ENCODE measurements at regions not wholly inside any gene's neighbourhood (a gene's known extent, or its start where the extent isn't known, plus 50 kb on each side); places are given as distances from the start of the nearest gene placed in this dataset.

DNA sequence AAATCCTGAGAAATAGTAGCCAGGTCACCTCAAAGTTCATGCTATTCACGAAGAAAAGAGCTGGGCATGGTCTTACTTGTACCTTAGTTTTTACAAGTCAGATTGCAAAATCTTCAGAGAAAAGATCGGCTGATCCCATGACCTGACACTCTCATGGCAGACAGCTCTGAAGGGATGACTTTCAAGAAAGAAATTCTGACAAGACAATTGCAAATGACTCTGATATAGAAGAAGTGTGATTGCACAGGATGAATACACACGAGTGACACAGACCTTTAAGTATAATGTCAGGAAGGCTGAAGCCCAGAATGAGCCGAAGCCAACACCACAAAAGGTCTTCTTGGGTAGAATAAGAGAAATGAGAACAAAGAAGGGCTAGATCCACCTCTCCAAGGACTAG lies 59.4 kb upstream of the DRD2 start:
- Histone ChIP-seq H3K9me3 (no peaks in the 10 kb centered on the region), H3K4me1 (no peaks in the 10 kb centered on the region), H3K27ac (no peak overlapping the region), H3K4me3 (no peak overlapping the region), H3K36me3 (ENCODE audit: low read depth, missing control alignments) (no peaks in the 10 kb centered on the region), H3K27me3 (no peaks in the 10 kb centered on the region)
- no peak for DNase-seq
- TF ChIP-seq POLR2A (IDR thresholded peaks at IDR 0.05), result no peak
- TF ChIP-seq, protein P1, sequence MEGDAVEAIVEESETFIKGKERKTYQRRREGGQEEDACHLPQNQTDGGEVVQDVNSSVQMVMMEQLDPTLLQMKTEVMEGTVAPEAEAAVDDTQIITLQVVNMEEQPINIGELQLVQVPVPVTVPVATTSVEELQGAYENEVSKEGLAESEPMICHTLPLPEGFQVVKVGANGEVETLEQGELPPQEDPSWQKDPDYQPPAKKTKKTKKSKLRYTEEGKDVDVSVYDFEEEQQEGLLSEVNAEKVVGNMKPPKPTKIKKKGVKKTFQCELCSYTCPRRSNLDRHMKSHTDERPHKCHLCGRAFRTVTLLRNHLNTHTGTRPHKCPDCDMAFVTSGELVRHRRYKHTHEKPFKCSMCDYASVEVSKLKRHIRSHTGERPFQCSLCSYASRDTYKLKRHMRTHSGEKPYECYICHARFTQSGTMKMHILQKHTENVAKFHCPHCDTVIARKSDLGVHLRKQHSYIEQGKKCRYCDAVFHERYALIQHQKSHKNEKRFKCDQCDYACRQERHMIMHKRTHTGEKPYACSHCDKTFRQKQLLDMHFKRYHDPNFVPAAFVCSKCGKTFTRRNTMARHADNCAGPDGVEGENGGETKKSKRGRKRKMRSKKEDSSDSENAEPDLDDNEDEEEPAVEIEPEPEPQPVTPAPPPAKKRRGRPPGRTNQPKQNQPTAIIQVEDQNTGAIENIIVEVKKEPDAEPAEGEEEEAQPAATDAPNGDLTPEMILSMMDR (IDR thresholded peaks at IDR 0.05), result no peak
- 71 to 78% methylated on average over 4 of the region's 4 CpGs for WGBS, 2 donors
- intact Hi-C loops (cut with DNase I; ENCODE audit: low total_unique reads), result no loop called here

DNA sequence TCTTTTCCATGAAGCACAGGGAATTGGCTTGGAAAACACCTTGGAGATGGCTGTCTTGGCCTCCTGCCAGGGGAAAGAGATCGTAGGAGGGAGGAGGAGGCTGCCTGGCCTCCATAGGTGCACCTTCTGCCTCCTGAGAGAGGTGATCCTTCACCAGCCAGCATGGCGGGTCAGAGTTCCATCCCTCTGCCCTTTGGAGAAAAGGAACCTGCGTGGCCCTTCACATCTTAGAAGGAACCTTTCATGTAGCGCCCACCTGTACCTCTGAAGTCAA lies 58.2 kb upstream of the DRD2 start:
- Histone ChIP-seq H3K9me3 (no peaks in the 10 kb centered on the region), H3K36me3 (ENCODE audit: low read depth, missing control alignments) (no peaks in the 10 kb centered on the region), H3K4me1 (no peaks in the 10 kb centered on the region), H3K27me3 (no peaks in the 10 kb centered on the region), H3K4me3 (no peak overlapping the region), H3K27ac (no peak overlapping the region)
- no peak for DNase-seq
- 71 to 78% methylated on average over 4 of the region's 4 CpGs for WGBS, 2 donors
- intact Hi-C loops (cut with DNase I; ENCODE audit: low total_unique reads), result no loop called here
- TF ChIP-seq, protein P1 (IDR thresholded peaks at IDR 0.05), result no peak
- no peak for TF ChIP-seq POLR2A (IDR thresholded peaks at IDR 0.05)

DNA sequence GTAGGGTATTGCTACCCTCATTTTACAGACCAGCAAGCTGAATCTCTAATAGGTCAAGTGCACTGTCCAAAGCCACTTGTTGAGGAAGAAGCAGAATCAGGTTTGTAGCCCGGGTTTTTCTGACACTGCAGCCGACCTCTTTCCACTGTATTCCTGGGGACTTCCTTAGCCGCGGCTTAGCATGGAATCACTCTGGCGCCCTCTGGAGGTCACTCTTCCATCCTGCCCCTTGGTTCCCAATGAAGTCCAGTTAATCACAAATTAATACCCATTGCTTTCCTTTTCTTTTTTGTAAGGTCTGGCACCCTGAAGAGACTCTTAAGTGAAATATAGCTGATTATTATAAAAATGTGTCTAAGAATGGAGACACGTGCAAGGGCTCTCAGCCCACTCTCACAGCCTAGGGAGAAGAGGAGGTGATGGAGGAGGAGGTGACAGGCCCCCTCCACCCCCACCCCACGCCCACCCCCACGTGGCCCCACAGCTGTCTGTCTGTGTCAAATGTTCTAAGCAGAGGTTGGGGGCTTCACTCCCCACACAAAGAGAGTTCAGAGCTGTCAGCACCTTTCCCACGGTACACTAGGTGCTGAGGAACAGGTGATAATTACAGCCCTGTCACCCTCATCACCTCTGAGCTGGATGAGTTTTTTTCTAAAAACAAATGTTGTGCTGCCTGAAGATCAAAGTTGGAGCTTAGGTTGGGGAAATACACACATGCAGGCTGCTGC lies 57.7 kb upstream of the DRD2 start:
- 8 to 23% methylated on average over 6 to 9 of the region's 9 CpGs for WGBS, 2 donors
- peak; percentile 92 for DNase-seq
- H3K4me3 ChIP-seq, result no peak overlapping the region
- no peaks in the 10 kb centered on the region for H3K27me3 ChIP-seq
- H3K4me1 ChIP-seq, result no peaks in the 10 kb centered on the region
- H3K27ac ChIP-seq, result no peak overlapping the region
- H3K36me3 ChIP-seq (ENCODE audit: low read depth, missing control alignments), result no peaks in the 10 kb centered on the region
- intact Hi-C loops (cut with DNase I; ENCODE audit: low total_unique reads), result no loop called here
- no peak for TF ChIP-seq POLR2A (IDR thresholded peaks at IDR 0.05)
- TF ChIP-seq, protein P1 (IDR thresholded peaks at IDR 0.05), result peak; percentile 68 to 81 (median 69)
- no peaks in the 10 kb centered on the region for H3K9me3 ChIP-seq

DNA sequence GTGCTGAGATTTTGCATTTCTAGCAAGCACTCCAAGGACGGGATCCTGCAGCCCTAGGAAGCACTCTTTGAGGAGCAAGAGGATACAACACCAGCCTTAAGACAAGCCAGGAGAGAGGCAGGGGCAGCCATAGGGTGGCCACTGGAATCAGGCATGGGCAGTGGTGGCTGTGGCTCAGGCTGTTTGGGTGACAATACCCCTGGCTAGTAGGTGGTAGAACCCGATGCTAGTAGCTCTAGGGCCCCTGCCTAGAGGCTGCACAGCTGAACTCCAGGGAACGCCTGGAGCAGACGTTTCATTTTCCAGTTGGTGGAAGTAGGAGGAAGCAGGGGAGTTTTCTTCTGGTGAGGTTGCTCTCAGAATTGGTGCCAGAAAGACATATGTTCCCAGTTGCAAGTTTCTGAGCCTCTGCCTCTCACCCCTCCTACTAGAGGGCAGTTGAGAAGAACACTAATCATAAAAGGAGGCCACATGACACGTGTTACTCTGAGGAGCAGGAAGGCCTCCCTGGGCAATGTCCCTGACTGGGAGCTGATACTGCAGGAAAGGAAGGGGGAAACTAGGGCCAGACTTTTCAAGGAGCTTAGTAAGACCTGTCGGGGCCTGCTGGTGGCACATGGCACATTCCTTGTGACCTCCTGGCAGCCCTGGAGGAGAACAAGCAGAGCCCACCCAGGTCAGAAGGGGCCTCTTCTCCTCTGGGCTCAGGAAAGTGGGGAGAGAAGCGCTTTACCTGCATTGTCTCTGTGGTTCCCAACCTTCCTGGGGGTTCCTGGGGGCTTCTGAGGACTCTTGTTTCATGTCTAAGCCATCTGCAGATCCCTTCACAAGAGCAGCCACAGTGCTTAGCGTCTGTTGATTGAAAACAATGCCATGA lies 56.6 kb upstream of the DRD2 start:
- Histone ChIP-seq H3K4me1 (no peaks in the 10 kb centered on the region), H3K9me3 (no peaks in the 10 kb centered on the region), H3K27ac (no peak overlapping the region), H3K36me3 (ENCODE audit: low read depth, missing control alignments) (no peaks in the 10 kb centered on the region), H3K4me3 (no peak overlapping the region), H3K27me3 (no peaks in the 10 kb centered on the region)
- 54 to 65% methylated on average over 8 of the region's 8 CpGs for WGBS, 2 donors
- DNase-seq, result peak; percentile 15
- TF ChIP-seq, protein P1 (IDR thresholded peaks at IDR 0.05), result no peak
- TF ChIP-seq POLR2A (IDR thresholded peaks at IDR 0.05), result no peak
- intact Hi-C loops (cut with DNase I; ENCODE audit: low total_unique reads), result no loop called here
